ENCODE measurements at regions not wholly inside any gene's neighbourhood (a gene's known extent, or its start where the extent isn't known, plus 50 kb on each side); places are given as distances from the start of the nearest gene placed in this dataset.

- DNase-seq = no peak
These were observed 394.9 kb downstream of the NPHP4 start for GRCh38 chr1:5597171-5597850.

- no peak for DNase-seq
These were observed 395.6 kb downstream of the NPHP4 start for GRCh38 chr1:5596651-5597050.

GRCh38 chr1:5595531-5596170 is 396.6 kb downstream of the NPHP4 start:
- DNase-seq = no peak

- no peak for DNase-seq
These were observed 397.9 kb downstream of the NPHP4 start for GRCh38 chr1:5594056-5594956.

- DNase-seq = no peak
These were observed 401.5 kb downstream of the NPHP4 start for GRCh38 chr1:5590717-5591116.

- no peak for DNase-seq
These were observed 405.6 kb downstream of the NPHP4 start for GRCh38 chr1:5586629-5587028.

- no peak for DNase-seq
These were observed 407.0 kb downstream of the NPHP4 start for GRCh38 chr1:5585256-5585655.

GRCh38 chr1:5580926-5581325 is 411.3 kb downstream of the NPHP4 start:
- no peak for DNase-seq

- DNase-seq = no peak
These were observed 412.3 kb downstream of the NPHP4 start for GRCh38 chr1:5579966-5580365.

- no peak for DNase-seq
These were observed 413.5 kb downstream of the NPHP4 start for GRCh38 chr1:5578690-5579089.

GRCh38 chr1:5577255-5578040 is 414.8 kb downstream of the NPHP4 start:
- no peak for DNase-seq

GRCh38 chr1:5576673-5577065 is 415.6 kb downstream of the NPHP4 start:
- DNase-seq = no peak

- DNase-seq = no peak
These were observed 416.1 kb downstream of the NPHP4 start for GRCh38 chr1:5576011-5576672.

GRCh38 chr1:5575396-5575940 is 416.8 kb downstream of the NPHP4 start:
- DNase-seq = no peak

- DNase-seq = no peak
These were observed 417.6 kb downstream of the NPHP4 start for GRCh38 chr1:5574641-5575040.

GRCh38 chr1:5572794-5573193 is 419.4 kb downstream of the NPHP4 start:
- no peak for DNase-seq

- DNase-seq = no peak
These were observed 420.3 kb downstream of the NPHP4 start for GRCh38 chr1:5571861-5572401.

GRCh38 chr1:5571438-5571837 is 420.8 kb downstream of the NPHP4 start:
- peak; percentile 15 for DNase-seq

GRCh38 chr1:5570931-5571330 is 421.3 kb downstream of the NPHP4 start:
- DNase-seq = no peak

- no peak for DNase-seq
These were observed 423.9 kb downstream of the NPHP4 start for GRCh38 chr1:5568321-5568720.

GRCh38 chr1:5567839-5568238 is 424.4 kb downstream of the NPHP4 start:
- DNase-seq = no peak

GRCh38 chr1:5566924-5567323 is 425.3 kb downstream of the NPHP4 start:
- DNase-seq = no peak
